ENCODE measurements at regions not wholly inside any gene's neighbourhood (a gene's known extent, or its start where the extent isn't known, plus 50 kb on each side); places are given as distances from the start of the nearest gene placed in this dataset.

GRCh38 chr5:24290536-24290935 is 354.2 kb downstream of the CDH10 start:
- ATAC-seq, result no peak
- H3K9me3 ChIP-seq, result peaks cover 0 to 6% (median 0%) of the 10 kb centered on the region in 12 donors
- no peak for TF ChIP-seq POLR2A (IDR thresholded peaks at IDR 0.05)
- TF ChIP-seq CTCF (IDR thresholded peaks at IDR 0.05), result no peak
- no peaks in the 10 kb centered on the region for H3K4me1 ChIP-seq
- no peak overlapping the region for H3K4me3 ChIP-seq
- DNase-seq, result no peak
- H3K36me3 ChIP-seq, result no peaks in the 10 kb centered on the region
- intact Hi-C loops (cut with DNase I), result no loop called here
- WGBS, 4 donors, result 79 to 91% (median 86%) methylated on average over 1 of the region's 1 CpG
- no peak overlapping the region for H3K27ac ChIP-seq
- no peaks in the 10 kb centered on the region for H3K27me3 ChIP-seq

GRCh38 chr5:24291916-24292315 is 352.9 kb downstream of the CDH10 start:
- no peaks in the 10 kb centered on the region for H3K4me1 ChIP-seq
- DNase-seq (no peak), ATAC-seq (no peak)
- H3K27ac ChIP-seq, result no peak overlapping the region
- H3K36me3 ChIP-seq, result no peaks in the 10 kb centered on the region
- peaks cover 0 to 6% (median 0%) of the 10 kb centered on the region in 12 donors for H3K9me3 ChIP-seq
- H3K4me3 ChIP-seq, result no peak overlapping the region
- no peaks in the 10 kb centered on the region for H3K27me3 ChIP-seq
- WGBS, 4 donors, result 71 to 81% (median 74%) methylated on average over 2 of the region's 2 CpGs
- TF ChIP-seq CTCF (IDR thresholded peaks at IDR 0.05) (no peak), POLR2A (IDR thresholded peaks at IDR 0.05) (no peak)
- intact Hi-C loops (cut with DNase I), result no loop called here

GRCh38 chr5:24294333-24294732 is 350.4 kb downstream of the CDH10 start:
- H3K4me3 ChIP-seq, result no peak overlapping the region
- H3K9me3 ChIP-seq, result peaks cover 0 to 6% (median 0%) of the 10 kb centered on the region in 12 donors
- H3K27ac ChIP-seq, result no peak overlapping the region
- no peak for ATAC-seq
- H3K4me1 ChIP-seq, result no peaks in the 10 kb centered on the region
- intact Hi-C loops (cut with DNase I), result no loop called here
- H3K27me3 ChIP-seq, result no peaks in the 10 kb centered on the region
- TF ChIP-seq CTCF (IDR thresholded peaks at IDR 0.05) (no peak), POLR2A (IDR thresholded peaks at IDR 0.05) (no peak)
- H3K36me3 ChIP-seq, result no peaks in the 10 kb centered on the region
- no peak for DNase-seq
- WGBS, 4 donors, result 62 to 74% (median 70%) methylated on average over 4 of the region's 4 CpGs

- no peak for TF ChIP-seq CTCF (IDR thresholded peaks at IDR 0.05)
- no peak for TF ChIP-seq POLR2A (IDR thresholded peaks at IDR 0.05)
- intact Hi-C loops (cut with DNase I), result no loop called here
- H3K27me3 ChIP-seq, result no peaks in the 10 kb centered on the region
- no peaks in the 10 kb centered on the region for H3K4me1 ChIP-seq
- ATAC-seq, result no peak
- no peak for DNase-seq
- H3K36me3 ChIP-seq, result no peaks in the 10 kb centered on the region
- peaks cover 0 to 22% (median 5%) of the 10 kb centered on the region in 12 donors for H3K9me3 ChIP-seq
- WGBS, 4 donors, result 85 to 90% (median 90%) methylated on average over 19 of the region's 19 CpGs
- no peak overlapping the region for H3K4me3 ChIP-seq
- no peak overlapping the region for H3K27ac ChIP-seq
These were observed 330.7 kb downstream of the CDH10 start for GRCh38 chr5:24314106-24314505.

Measured in heart left ventricle (tissue), 16 donors.